ENCODE measurements at regions not wholly inside any gene's neighbourhood (a gene's known extent, or its start where the extent isn't known, plus 50 kb on each side); places are given as distances from the start of the nearest gene placed in this dataset.
"Not testable (repeated sequence)": the region's sequence is repeated elsewhere in the genome, so short reads cannot be mapped to it uniquely, and the experiment has no call there.

DNA sequence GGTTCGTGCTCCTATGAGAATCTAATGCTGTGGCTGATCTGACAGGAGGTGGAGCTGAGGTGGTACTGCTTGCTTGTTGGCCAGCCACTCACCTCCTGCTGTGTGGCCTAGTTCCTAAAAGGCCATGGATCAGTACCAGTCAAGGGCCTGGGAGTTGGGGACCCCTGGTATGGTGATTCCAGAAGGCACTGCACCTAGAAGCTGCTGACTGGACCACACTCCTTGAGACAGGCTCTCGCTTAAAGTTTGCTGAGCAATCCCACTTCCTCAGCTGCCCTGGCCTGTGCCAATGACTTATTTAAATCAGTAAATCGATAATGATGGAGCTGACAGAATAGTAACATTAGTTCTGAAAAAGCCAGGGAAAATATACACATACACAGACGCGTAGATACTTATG, 98.6 kb upstream of the LYZL2 start:
- Histone ChIP-seq H3K4me2 (ENCODE audit: low read depth, low read length, poor library complexity, severe bottlenecking) (no peak overlapping the region), H3K27me3 (ENCODE audit: insufficient read depth, low read length, poor library complexity, severe bottlenecking) (no peaks in the 10 kb centered on the region), H3K36me3 (ENCODE audit: insufficient read depth, low read length) (no peaks in the 10 kb centered on the region), H3K9me2 (replicated peaks; ENCODE audit: low read depth, low read length) (no peaks in the 10 kb centered on the region), H3K9me3 (ENCODE audit: insufficient read depth, low read depth, low read length) (no peaks in the 10 kb centered on the region), H4K20me1 (ENCODE audit: insufficient read depth, low read length, poor library complexity, severe bottlenecking) (no peaks in the 10 kb centered on the region), H2AFZ (ENCODE audit: low read length) (no peak overlapping the region), H3F3A (ENCODE audit: low read depth) (no peaks in the 10 kb centered on the region), H3K9ac (ENCODE audit: low read depth, low read length, poor library complexity, severe bottlenecking) (no peak overlapping the region), H3K79me2 (ENCODE audit: insufficient read depth, low read length) (no peaks in the 10 kb centered on the region), H3K4me1 (ENCODE audit: insufficient read depth, low read length, poor library complexity, severe bottlenecking) (no peaks in the 10 kb centered on the region), H3K4me3 (ENCODE audit: low read length, poor library complexity, severe bottlenecking) (no peak overlapping the region)
- no peak for TF ChIP-seq CTCF (conservative IDR thresholded peaks at IDR 0.05; ENCODE audit: low read length)
- TF ChIP-seq EZH2phosphoT487 (IDR thresholded peaks at IDR 0.05; ENCODE audit: borderline replicate concordance), result no peak

GRCh38 chr10:30727524-30727923, 98.0 kb upstream of the LYZL2 start:
- no peaks in the 10 kb centered on the region for H3K9me3 ChIP-seq (ENCODE audit: insufficient read depth, low read depth, low read length)

DNA sequence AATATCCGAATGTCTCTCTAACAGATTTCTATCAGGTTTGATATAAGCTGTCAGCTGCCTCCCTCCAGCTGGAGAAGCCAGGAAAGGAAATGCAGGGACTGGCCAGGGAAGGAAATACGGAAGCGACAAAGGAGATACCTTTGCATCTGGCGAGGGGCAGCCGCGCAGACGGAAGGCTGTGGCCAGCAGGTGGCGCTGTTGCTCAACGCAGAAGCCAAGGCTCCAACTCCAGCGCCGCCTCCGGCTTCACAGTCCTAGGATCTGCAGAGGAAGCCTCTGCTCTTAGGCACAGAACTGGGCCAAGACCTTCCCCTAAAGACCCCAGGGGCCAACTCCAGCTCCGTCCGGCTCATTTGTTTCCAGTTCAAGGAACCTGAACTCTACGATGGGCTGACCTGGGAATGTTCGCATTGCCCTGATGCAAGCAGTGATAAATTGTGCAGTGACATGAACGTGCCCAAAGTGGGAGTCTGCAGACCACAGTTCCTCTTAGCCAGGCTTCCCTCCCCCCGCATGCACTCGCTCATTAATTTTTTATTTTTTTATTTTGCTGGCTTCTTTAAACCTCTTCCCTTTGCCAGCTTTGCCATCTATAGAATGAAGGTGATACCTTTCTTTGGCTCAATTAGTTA, 97.3 kb upstream of the LYZL2 start:
- H3F3A ChIP-seq (ENCODE audit: low read depth); H3K4me1 ChIP-seq (ENCODE audit: insufficient read depth, low read length, poor library complexity, severe bottlenecking); H3K36me3 ChIP-seq (ENCODE audit: insufficient read depth, low read length); H3K79me2 ChIP-seq (ENCODE audit: insufficient read depth, low read length); H3K4me2 ChIP-seq (ENCODE audit: low read depth, low read length, poor library complexity, severe bottlenecking); H3K9ac ChIP-seq (ENCODE audit: low read depth, low read length, poor library complexity, severe bottlenecking); H3K9me2 ChIP-seq (replicated peaks; ENCODE audit: low read depth, low read length); H3K9me3 ChIP-seq (ENCODE audit: insufficient read depth, low read depth, low read length); H3K27me3 ChIP-seq (ENCODE audit: insufficient read depth, low read length, poor library complexity, severe bottlenecking); H3K4me3 ChIP-seq (ENCODE audit: low read length, poor library complexity, severe bottlenecking); H4K20me1 ChIP-seq (ENCODE audit: insufficient read depth, low read length, poor library complexity, severe bottlenecking): not testable (repeated sequence)
- H2AFZ ChIP-seq (ENCODE audit: low read length), result 0 out of 2 replicates have a peak overlapping the region, but pooled peaks have one; percentile 77
- TF ChIP-seq CTCF (conservative IDR thresholded peaks at IDR 0.05; ENCODE audit: low read length), result peak; percentile 60

More at GRCh38 chr10:30727524-30727923, 98.0 kb upstream of the LYZL2 start:
- Histone ChIP-seq H2AFZ (ENCODE audit: low read length) (no peak overlapping the region), H3K79me2 (ENCODE audit: insufficient read depth, low read length) (no peaks in the 10 kb centered on the region), H3K4me3 (ENCODE audit: low read length, poor library complexity, severe bottlenecking) (no peak overlapping the region), H3K4me2 (ENCODE audit: low read depth, low read length, poor library complexity, severe bottlenecking) (no peak overlapping the region), H3K9me2 (replicated peaks; ENCODE audit: low read depth, low read length) (no peaks in the 10 kb centered on the region), H3K36me3 (ENCODE audit: insufficient read depth, low read length) (no peaks in the 10 kb centered on the region), H3K4me1 (ENCODE audit: insufficient read depth, low read length, poor library complexity, severe bottlenecking) (no peaks in the 10 kb centered on the region), H3F3A (ENCODE audit: low read depth) (no peaks in the 10 kb centered on the region), H4K20me1 (ENCODE audit: insufficient read depth, low read length, poor library complexity, severe bottlenecking) (no peaks in the 10 kb centered on the region), H3K9ac (ENCODE audit: low read depth, low read length, poor library complexity, severe bottlenecking) (no peak overlapping the region), H3K27me3 (ENCODE audit: insufficient read depth, low read length, poor library complexity, severe bottlenecking) (no peaks in the 10 kb centered on the region)
- TF ChIP-seq EZH2phosphoT487 (IDR thresholded peaks at IDR 0.05; ENCODE audit: borderline replicate concordance) (no peak), CTCF (conservative IDR thresholded peaks at IDR 0.05; ENCODE audit: low read length) (no peak)
